Esophagus squamous epithelium (tissue), 4 donors: ENCODE measurements at regions not wholly inside any gene's neighbourhood (a gene's known extent, or its start where the extent isn't known, plus 50 kb on each side); places are given as distances from the start of the nearest gene placed in this dataset.

ENCODE experiments used
- POLR2A ChIP-seq, 4 donors: fragments of 450-650 bp; IDR thresholded peaks; one replicate each; pipeline ENCODE4 v1.6.1; 2017; ENCODE audit warnings: antibody characterized with exemption in 4 of 4, mild to moderate bottlenecking in 4 of 4, moderate library complexity in 3 of 4
- TF ChIP-seq, protein P1 (sequence below), 6 experiments: fragments of 450-650 bp in 4 of 6; fragments of 200-600 bp in 2 of 6; sonication (generic) in 2 of 6; IDR thresholded peaks; one replicate each; pipeline ENCODE4 v1.5.1; 2016 to 2019; ENCODE audit warnings: antibody characterized with exemption in 6 of 6, mild to moderate bottlenecking in 4 of 6, moderate library complexity in 4 of 6

- TF ChIP-seq, protein P1, sequence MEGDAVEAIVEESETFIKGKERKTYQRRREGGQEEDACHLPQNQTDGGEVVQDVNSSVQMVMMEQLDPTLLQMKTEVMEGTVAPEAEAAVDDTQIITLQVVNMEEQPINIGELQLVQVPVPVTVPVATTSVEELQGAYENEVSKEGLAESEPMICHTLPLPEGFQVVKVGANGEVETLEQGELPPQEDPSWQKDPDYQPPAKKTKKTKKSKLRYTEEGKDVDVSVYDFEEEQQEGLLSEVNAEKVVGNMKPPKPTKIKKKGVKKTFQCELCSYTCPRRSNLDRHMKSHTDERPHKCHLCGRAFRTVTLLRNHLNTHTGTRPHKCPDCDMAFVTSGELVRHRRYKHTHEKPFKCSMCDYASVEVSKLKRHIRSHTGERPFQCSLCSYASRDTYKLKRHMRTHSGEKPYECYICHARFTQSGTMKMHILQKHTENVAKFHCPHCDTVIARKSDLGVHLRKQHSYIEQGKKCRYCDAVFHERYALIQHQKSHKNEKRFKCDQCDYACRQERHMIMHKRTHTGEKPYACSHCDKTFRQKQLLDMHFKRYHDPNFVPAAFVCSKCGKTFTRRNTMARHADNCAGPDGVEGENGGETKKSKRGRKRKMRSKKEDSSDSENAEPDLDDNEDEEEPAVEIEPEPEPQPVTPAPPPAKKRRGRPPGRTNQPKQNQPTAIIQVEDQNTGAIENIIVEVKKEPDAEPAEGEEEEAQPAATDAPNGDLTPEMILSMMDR (IDR thresholded peaks at IDR 0.05) = no peak
- no peak for TF ChIP-seq POLR2A (IDR thresholded peaks at IDR 0.05)
Measured at GRCh38 chr3:188083011-188083410, 70.9 kb upstream of the LPP start.
